ENCODE measurements at regions not wholly inside any gene's neighbourhood (a gene's known extent, or its start where the extent isn't known, plus 50 kb on each side); places are given as distances from the start of the nearest gene placed in this dataset.

- Mint-ChIP-seq H3K9me3 (peaks cover 2% of the 10 kb centered on the region), H3K4me1 (peaks cover 27% of the 10 kb centered on the region), H3K4me3 (no peak overlapping the region), H3K36me3 (ENCODE audit: low read depth) (no peaks in the 10 kb centered on the region), H3K27ac (ENCODE audit: unreplicated experiment) (no peak overlapping the region), H3K27me3 (ENCODE audit: low read depth) (peaks cover 26% of the 10 kb centered on the region)
- DNase-seq (ENCODE audit: low read depth, low spot score): no peak
- TF ChIP-seq, protein P1, sequence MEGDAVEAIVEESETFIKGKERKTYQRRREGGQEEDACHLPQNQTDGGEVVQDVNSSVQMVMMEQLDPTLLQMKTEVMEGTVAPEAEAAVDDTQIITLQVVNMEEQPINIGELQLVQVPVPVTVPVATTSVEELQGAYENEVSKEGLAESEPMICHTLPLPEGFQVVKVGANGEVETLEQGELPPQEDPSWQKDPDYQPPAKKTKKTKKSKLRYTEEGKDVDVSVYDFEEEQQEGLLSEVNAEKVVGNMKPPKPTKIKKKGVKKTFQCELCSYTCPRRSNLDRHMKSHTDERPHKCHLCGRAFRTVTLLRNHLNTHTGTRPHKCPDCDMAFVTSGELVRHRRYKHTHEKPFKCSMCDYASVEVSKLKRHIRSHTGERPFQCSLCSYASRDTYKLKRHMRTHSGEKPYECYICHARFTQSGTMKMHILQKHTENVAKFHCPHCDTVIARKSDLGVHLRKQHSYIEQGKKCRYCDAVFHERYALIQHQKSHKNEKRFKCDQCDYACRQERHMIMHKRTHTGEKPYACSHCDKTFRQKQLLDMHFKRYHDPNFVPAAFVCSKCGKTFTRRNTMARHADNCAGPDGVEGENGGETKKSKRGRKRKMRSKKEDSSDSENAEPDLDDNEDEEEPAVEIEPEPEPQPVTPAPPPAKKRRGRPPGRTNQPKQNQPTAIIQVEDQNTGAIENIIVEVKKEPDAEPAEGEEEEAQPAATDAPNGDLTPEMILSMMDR (conservative IDR thresholded peaks at IDR 0.05): no peak
Observed at GRCh38 chr19:28221736-28222135, 991.2 kb downstream of the UQCRFS1 start.

GRCh38 chr19:28218728-28219127, 994.2 kb downstream of the UQCRFS1 start:
- Mint-ChIP-seq H3K27ac (ENCODE audit: unreplicated experiment) (no peak overlapping the region), H3K4me3 (no peak overlapping the region), H3K4me1 (peaks cover 4% of the 10 kb centered on the region), H3K27me3 (ENCODE audit: low read depth) (peaks cover 30% of the 10 kb centered on the region), H3K9me3 (peaks cover 2% of the 10 kb centered on the region), H3K36me3 (ENCODE audit: low read depth) (no peaks in the 10 kb centered on the region)
- TF ChIP-seq, protein P1 (conservative IDR thresholded peaks at IDR 0.05): no peak
- DNase-seq (ENCODE audit: low read depth, low spot score): no peak

DNA sequence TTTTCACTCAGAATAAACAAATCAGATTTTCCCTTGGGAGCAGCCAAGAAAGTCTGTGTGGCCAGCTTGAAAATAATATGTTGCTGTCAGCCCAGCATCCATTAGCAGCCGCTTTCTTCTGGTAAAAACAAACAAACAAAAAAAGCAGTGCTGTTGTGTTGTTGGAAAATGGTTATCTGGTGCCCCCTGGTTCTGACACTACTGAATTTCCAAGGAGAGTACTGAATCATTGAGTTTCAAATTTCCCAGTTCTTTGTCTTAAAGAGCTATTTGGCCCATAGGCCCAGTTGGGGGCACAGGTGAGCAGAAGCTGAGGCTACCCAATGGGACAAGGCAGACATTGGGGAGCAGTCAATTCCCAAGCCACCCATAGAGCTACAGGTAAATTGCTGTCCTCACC, 995.9 kb downstream of the UQCRFS1 start:
- TF ChIP-seq, protein P1 (conservative IDR thresholded peaks at IDR 0.05): peak; percentile 24
- no peak for DNase-seq (ENCODE audit: low read depth, low spot score)
- Mint-ChIP-seq H3K36me3 (ENCODE audit: low read depth) (no peaks in the 10 kb centered on the region), H3K4me3 (no peak overlapping the region), H3K9me3 (peaks cover 2% of the 10 kb centered on the region), H3K27me3 (ENCODE audit: low read depth) (peaks cover 23% of the 10 kb centered on the region), H3K4me1 (peaks cover 4% of the 10 kb centered on the region), H3K27ac (ENCODE audit: unreplicated experiment) (no peak overlapping the region)

DNA sequence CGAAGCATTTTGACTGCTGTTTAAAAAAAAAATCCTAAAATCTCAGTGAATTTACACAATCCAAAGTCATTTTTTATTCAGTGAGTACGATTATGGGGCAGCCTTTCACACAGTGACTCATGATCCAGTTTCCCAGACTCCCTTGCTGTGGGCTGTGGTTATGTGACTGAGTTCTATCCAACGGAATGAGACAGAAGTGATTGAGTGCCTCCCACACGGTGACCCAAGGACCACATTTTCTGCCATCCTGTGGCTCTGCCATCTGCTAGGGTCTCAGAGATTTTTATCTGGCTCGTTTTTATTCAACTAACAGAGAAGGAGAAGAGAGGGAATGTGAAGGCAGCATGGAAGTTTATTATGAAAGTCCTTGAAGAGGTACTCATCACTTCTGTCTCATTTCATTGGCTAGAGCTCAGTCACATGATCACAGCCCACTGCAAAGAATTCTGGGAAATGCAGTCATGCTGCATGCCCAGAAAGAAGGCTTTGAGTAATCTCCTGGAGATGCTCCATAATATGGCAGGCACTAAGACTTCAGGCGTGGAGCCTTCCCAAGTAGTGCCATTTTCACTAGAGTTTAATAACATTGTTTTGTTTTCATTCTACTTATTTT, 999.4 kb downstream of the UQCRFS1 start:
- TF ChIP-seq, protein P1 (conservative IDR thresholded peaks at IDR 0.05): no peak
- Mint-ChIP-seq H3K36me3 (ENCODE audit: low read depth) (no peaks in the 10 kb centered on the region), H3K27me3 (ENCODE audit: low read depth) (peaks cover 19% of the 10 kb centered on the region), H3K9me3 (no peaks in the 10 kb centered on the region), H3K4me1 (no peaks in the 10 kb centered on the region), H3K27ac (ENCODE audit: unreplicated experiment) (no peak overlapping the region), H3K4me3 (no peak overlapping the region)
- DNase-seq (ENCODE audit: low read depth, low spot score): no peak

DNA sequence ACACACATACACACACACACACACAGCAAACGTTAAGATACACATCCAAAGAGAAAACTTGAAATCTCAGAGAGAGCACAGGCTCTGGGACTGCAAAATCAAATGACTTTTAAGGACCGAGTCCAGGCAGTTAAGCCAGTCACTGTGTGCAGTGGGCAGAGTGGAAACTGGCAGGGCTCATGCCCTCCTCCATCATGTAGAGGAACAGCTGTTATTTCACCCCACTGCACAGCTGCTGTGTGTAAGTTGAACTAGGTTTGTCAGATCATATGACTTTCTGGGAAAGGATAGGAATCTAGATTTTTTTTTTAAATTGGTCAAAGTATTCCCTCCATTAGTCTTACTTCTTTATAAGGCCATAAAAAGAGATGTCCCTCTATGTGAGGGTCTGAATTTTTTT, 1002.1 kb downstream of the UQCRFS1 start:
- H3K4me3 Mint-ChIP-seq: no peak overlapping the region
- no peaks in the 10 kb centered on the region for H3K9me3 Mint-ChIP-seq
- H3K4me1 Mint-ChIP-seq: no peaks in the 10 kb centered on the region
- no peak overlapping the region for H3K27ac Mint-ChIP-seq (ENCODE audit: unreplicated experiment)
- H3K36me3 Mint-ChIP-seq (ENCODE audit: low read depth): no peaks in the 10 kb centered on the region
- peaks cover 19% of the 10 kb centered on the region for H3K27me3 Mint-ChIP-seq (ENCODE audit: low read depth)
- no peak for DNase-seq (ENCODE audit: low read depth, low spot score)
- TF ChIP-seq, protein P1 (conservative IDR thresholded peaks at IDR 0.05): no peak
